ENCODE measurements at regions not wholly inside any gene's neighbourhood (a gene's known extent, or its start where the extent isn't known, plus 50 kb on each side); places are given as distances from the start of the nearest gene placed in this dataset.

DNA sequence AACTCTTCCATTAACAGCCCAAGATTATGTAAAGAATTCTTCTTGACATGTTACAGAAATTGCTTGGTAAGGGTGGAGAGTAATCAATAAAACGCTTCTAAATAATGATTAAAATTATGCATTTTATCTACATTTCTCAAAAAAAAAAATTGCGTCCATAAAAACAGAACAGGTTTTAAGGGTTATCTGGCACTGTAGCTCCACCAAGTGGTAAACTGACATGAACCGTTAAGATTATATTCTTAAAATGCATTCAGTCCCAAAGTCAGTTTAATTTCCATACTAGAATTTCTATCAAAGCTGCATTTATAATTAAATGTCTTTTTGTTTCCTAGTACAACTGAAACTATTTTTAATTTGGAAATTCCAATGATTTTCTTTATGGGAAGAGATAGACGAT lies 214.0 kb upstream of the UGT8 start:
- Mint-ChIP-seq H3K36me3 (ENCODE audit: low read depth) (no peaks in the 10 kb centered on the region), H3K9me3 (no peaks in the 10 kb centered on the region), H3K27me3 (ENCODE audit: low read depth) (peaks cover 5% of the 10 kb centered on the region), H3K27ac (no peak overlapping the region), H3K4me3 (no peak overlapping the region), H3K4me1 (ENCODE audit: low read depth) (no peaks in the 10 kb centered on the region)

- H3K9me3 Mint-ChIP-seq: no peaks in the 10 kb centered on the region
- H3K36me3 Mint-ChIP-seq (ENCODE audit: low read depth): no peaks in the 10 kb centered on the region
- H3K27ac Mint-ChIP-seq: no peak overlapping the region
- no peaks in the 10 kb centered on the region for H3K4me1 Mint-ChIP-seq (ENCODE audit: low read depth)
- H3K27me3 Mint-ChIP-seq (ENCODE audit: low read depth): peaks cover 5% of the 10 kb centered on the region
- H3K4me3 Mint-ChIP-seq: no peak overlapping the region
Observed at GRCh38 chr4:114385195-114385985, 213.2 kb upstream of the UGT8 start.

- H3K36me3 Mint-ChIP-seq (ENCODE audit: low read depth): no peaks in the 10 kb centered on the region
- H3K27ac Mint-ChIP-seq: no peak overlapping the region
- peaks cover 5% of the 10 kb centered on the region for H3K27me3 Mint-ChIP-seq (ENCODE audit: low read depth)
- H3K9me3 Mint-ChIP-seq: no peaks in the 10 kb centered on the region
- no peak overlapping the region for H3K4me3 Mint-ChIP-seq
- H3K4me1 Mint-ChIP-seq (ENCODE audit: low read depth): no peaks in the 10 kb centered on the region
Observed at GRCh38 chr4:114386637-114387233, 211.9 kb upstream of the UGT8 start.

DNA sequence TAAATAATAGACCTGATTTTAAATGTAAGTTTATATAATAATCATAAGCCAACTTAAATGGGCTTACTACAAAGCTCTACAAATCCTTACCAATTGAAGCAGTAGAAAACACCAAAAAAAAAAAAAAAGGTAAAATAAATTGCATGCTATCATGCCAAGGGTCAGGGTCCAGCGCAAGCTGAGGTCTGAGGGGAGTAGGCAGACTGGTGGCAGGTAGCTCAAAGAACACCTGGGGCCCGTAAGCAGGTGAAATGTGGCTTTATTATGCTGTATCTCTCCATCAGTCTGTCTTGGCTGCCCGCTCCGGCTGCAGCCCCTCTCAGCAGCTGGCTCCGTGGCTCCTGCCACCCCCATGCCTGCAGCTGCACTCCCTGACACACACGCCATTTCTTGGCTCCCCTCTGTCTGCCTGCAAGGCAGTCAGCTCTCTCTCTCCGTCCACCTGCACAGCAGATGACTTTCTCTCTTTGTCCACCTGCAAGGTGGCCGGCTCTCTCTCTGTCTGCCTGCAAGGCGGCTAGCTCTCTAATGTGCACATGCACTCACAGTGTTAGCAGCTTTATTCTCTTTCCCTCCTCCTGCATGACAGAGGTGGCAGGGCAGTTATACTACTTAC lies 209.4 kb upstream of the UGT8 start:
- Mint-ChIP-seq H3K4me1 (ENCODE audit: low read depth) (no peaks in the 10 kb centered on the region), H3K9me3 (no peaks in the 10 kb centered on the region), H3K36me3 (ENCODE audit: low read depth) (no peaks in the 10 kb centered on the region), H3K4me3 (no peak overlapping the region), H3K27ac (no peak overlapping the region), H3K27me3 (ENCODE audit: low read depth) (no peaks in the 10 kb centered on the region)

GRCh38 chr4:114393295-114394038 lies 205.1 kb upstream of the UGT8 start:
- H3K27ac Mint-ChIP-seq: no peak overlapping the region
- no peaks in the 10 kb centered on the region for H3K27me3 Mint-ChIP-seq (ENCODE audit: low read depth)
- H3K4me1 Mint-ChIP-seq (ENCODE audit: low read depth): no peaks in the 10 kb centered on the region
- H3K36me3 Mint-ChIP-seq (ENCODE audit: low read depth): no peaks in the 10 kb centered on the region
- no peak overlapping the region for H3K4me3 Mint-ChIP-seq
- no peaks in the 10 kb centered on the region for H3K9me3 Mint-ChIP-seq

DNA sequence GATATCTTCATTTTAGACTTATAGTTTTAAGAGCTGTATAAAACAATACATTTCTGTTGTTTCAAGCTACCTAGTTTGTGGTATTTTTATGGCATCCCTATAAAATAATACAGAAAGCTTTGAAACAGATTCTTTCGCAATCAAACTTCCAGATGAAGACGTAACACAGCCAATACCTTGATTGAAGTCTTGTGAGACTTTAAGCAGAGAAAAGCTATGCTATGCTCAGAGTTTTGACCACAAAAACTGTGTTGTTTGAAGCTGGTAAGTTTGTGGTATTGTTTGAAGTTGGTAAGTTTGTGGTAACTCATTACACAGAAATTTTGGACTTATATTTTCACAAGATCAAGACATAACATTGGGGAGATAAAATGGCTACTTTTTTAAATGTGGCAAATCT lies 201.8 kb upstream of the UGT8 start:
- Mint-ChIP-seq H3K27me3 (ENCODE audit: low read depth) (no peaks in the 10 kb centered on the region), H3K4me3 (no peak overlapping the region), H3K4me1 (ENCODE audit: low read depth) (no peaks in the 10 kb centered on the region), H3K27ac (no peak overlapping the region), H3K9me3 (no peaks in the 10 kb centered on the region), H3K36me3 (ENCODE audit: low read depth) (no peaks in the 10 kb centered on the region)

DNA sequence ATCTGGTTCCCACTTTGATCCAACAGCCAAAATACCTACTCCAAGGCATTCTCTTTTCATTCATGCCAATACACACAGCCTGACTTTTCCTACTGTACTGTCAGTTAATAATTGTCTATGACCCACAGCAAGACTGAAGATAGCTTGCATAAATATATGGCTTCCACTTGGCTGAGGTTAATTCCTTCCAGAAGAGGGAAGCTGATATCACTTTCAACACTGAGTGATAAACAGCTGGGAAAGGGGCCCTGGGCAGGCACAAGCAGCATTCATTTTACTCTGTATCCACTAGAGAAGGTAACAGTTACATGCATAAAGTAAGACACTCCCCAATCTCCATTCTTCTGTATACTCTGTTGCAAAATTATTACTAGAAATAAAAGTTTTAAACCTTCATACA lies 200.2 kb upstream of the UGT8 start:
- Mint-ChIP-seq H3K27ac (no peak overlapping the region), H3K4me3 (no peak overlapping the region)

DNA sequence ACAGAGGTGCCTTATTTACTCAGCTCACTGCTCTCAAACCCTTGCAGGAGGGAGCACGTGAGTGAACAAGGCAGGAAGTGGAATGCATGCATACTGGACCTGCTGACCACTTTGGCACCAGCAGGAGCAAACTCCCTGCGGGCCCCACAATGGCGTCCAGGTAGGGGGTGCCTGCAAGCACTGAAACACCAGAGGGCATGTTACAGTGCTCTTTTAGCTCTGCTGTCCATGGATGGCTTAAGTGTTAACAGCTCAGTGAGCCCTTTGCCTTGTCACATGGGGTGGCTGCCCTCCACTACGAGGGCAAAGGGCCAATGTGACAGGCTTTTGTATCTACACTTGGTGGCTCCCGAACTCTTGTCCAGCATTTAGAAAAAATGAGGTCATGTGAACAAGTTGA lies 199.5 kb upstream of the UGT8 start:
- no peaks in the 10 kb centered on the region for H3K36me3 Mint-ChIP-seq (ENCODE audit: low read depth)
- no peak overlapping the region for H3K4me3 Mint-ChIP-seq
- H3K27ac Mint-ChIP-seq: no peak overlapping the region
- H3K4me1 Mint-ChIP-seq (ENCODE audit: low read depth): no peaks in the 10 kb centered on the region
- no peaks in the 10 kb centered on the region for H3K9me3 Mint-ChIP-seq
- no peaks in the 10 kb centered on the region for H3K27me3 Mint-ChIP-seq (ENCODE audit: low read depth)

More for the DNA sequence above, 200.2 kb upstream of the UGT8 start:
- H3K4me1 Mint-ChIP-seq (ENCODE audit: low read depth): no peaks in the 10 kb centered on the region
- H3K36me3 Mint-ChIP-seq (ENCODE audit: low read depth): no peaks in the 10 kb centered on the region
- no peaks in the 10 kb centered on the region for H3K27me3 Mint-ChIP-seq (ENCODE audit: low read depth)
- no peaks in the 10 kb centered on the region for H3K9me3 Mint-ChIP-seq

GRCh38 chr4:114400531-114400930 lies 198.1 kb upstream of the UGT8 start:
- Mint-ChIP-seq H3K27me3 (ENCODE audit: low read depth) (no peaks in the 10 kb centered on the region), H3K27ac (no peak overlapping the region), H3K4me3 (no peak overlapping the region), H3K4me1 (ENCODE audit: low read depth) (no peaks in the 10 kb centered on the region), H3K9me3 (no peaks in the 10 kb centered on the region), H3K36me3 (ENCODE audit: low read depth) (no peaks in the 10 kb centered on the region)

DNA sequence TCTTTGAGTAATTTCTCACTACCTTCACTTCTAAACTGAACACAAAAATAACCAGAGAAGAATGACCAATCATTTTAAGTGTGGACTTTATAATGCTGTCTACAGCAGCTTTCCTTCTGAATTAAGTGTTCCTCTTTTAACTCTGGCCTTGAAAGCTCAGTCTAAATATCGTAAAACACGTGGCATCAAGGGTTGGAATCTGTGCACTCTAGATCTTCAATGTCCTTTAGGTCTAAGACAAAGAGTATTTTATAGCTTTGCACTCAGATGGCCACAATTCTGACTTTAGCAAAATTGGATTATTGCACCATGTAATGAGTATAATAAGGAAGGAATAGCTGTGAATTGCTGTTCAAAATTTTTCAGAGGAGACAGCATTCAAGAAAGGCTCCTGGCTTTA lies 197.1 kb upstream of the UGT8 start:
- no peak overlapping the region for H3K27ac Mint-ChIP-seq
- no peaks in the 10 kb centered on the region for H3K36me3 Mint-ChIP-seq (ENCODE audit: low read depth)
- H3K4me3 Mint-ChIP-seq: no peak overlapping the region
- no peaks in the 10 kb centered on the region for H3K9me3 Mint-ChIP-seq
- no peaks in the 10 kb centered on the region for H3K4me1 Mint-ChIP-seq (ENCODE audit: low read depth)
- no peaks in the 10 kb centered on the region for H3K27me3 Mint-ChIP-seq (ENCODE audit: low read depth)

GRCh38 chr4:114417214-114417613 lies 181.4 kb upstream of the UGT8 start:
- no peak overlapping the region for H3K4me3 Mint-ChIP-seq
- no peaks in the 10 kb centered on the region for H3K4me1 Mint-ChIP-seq (ENCODE audit: low read depth)
- H3K27me3 Mint-ChIP-seq (ENCODE audit: low read depth): no peaks in the 10 kb centered on the region
- no peaks in the 10 kb centered on the region for H3K9me3 Mint-ChIP-seq
- H3K36me3 Mint-ChIP-seq (ENCODE audit: low read depth): no peaks in the 10 kb centered on the region
- no peak overlapping the region for H3K27ac Mint-ChIP-seq

DNA sequence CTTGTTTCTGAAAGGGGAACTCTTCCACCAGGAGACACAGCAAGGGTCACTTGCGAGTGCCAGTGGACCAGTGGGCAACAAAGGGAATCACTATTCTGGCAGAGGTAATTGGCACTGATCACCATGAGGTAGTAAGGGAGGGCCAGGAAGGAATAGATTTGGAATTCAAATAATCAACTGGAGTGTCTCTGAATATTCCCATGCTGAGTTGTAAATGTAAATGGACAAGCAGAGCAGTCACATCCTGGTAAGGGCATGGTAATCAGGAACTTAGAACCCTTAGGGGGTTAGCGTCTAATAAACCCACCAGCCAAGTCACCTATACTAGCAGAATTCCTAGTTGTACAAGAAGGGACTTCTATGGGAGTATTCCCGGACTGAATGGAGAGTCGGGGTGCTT lies 178.5 kb upstream of the UGT8 start:
- H3K27me3 Mint-ChIP-seq (ENCODE audit: low read depth): no peaks in the 10 kb centered on the region
- no peaks in the 10 kb centered on the region for H3K4me1 Mint-ChIP-seq (ENCODE audit: low read depth)
- H3K9me3 Mint-ChIP-seq: no peaks in the 10 kb centered on the region
- H3K4me3 Mint-ChIP-seq: no peak overlapping the region
- no peaks in the 10 kb centered on the region for H3K36me3 Mint-ChIP-seq (ENCODE audit: low read depth)
- H3K27ac Mint-ChIP-seq: no peak overlapping the region

DNA sequence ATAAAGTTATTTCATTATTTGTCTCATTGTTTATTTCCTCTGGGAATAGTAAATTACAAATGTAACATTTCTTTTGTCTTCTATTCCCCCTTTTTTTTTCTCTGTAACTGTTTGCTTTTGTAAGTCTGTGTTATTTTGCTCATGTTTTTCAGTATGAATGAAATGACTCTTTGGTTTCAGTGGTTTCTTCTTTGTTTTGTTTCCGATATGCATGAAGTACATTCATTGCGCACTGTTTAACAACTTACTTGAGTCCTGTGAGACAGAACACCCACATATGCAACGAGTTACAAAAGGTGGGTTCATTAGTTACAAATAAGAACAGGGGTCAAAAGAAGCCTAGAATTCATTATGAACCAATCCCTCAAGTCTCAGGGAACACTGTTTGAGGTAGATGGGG lies 175.0 kb upstream of the UGT8 start:
- Mint-ChIP-seq H3K9me3 (no peaks in the 10 kb centered on the region), H3K36me3 (ENCODE audit: low read depth) (no peaks in the 10 kb centered on the region), H3K4me3 (no peak overlapping the region), H3K27me3 (ENCODE audit: low read depth) (no peaks in the 10 kb centered on the region), H3K27ac (no peak overlapping the region), H3K4me1 (ENCODE audit: low read depth) (no peaks in the 10 kb centered on the region)

GRCh38 chr4:114435116-114435515 lies 163.5 kb upstream of the UGT8 start:
- Mint-ChIP-seq H3K4me1 (ENCODE audit: low read depth) (no peaks in the 10 kb centered on the region), H3K9me3 (no peaks in the 10 kb centered on the region), H3K27ac (no peak overlapping the region), H3K4me3 (no peak overlapping the region), H3K36me3 (ENCODE audit: low read depth) (no peaks in the 10 kb centered on the region), H3K27me3 (ENCODE audit: low read depth) (no peaks in the 10 kb centered on the region)

DNA sequence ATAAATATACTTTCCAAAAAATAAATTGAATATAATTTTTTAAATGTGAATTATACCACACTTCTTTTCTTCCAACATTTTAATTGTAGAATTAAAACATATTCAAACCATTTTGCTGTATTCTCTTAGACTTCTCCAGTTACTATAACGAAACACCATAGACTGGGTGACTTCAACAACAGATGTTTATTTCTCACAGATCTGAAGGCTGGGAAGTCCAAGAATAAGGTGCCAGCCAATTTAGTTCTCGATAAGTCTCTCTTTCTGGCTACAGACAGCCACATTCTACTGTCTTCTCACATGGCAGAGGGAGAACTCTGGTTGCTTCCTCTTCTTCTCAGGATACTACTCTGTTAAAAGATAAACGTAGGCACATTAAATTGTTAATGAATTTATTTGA lies 155.8 kb upstream of the UGT8 start:
- Mint-ChIP-seq H3K9me3 (no peaks in the 10 kb centered on the region), H3K27ac (no peak overlapping the region), H3K36me3 (ENCODE audit: low read depth) (no peaks in the 10 kb centered on the region), H3K4me3 (no peak overlapping the region), H3K27me3 (ENCODE audit: low read depth) (no peaks in the 10 kb centered on the region), H3K4me1 (ENCODE audit: low read depth) (no peaks in the 10 kb centered on the region)

Measured in T-helper 1 cell treated with Interleukin-12 subunit alpha and Interleukin-12 subunit beta and Interleukin-4 antibody, amounts not matched to agents 30 μg/mL and 1 μg/mL, for 36 hours (primary cell).